CD4-positive, alpha-beta T cell treated with Interferon gamma for 1 hour (primary cell): ENCODE measurements at regions not wholly inside any gene's neighbourhood (a gene's known extent, or its start where the extent isn't known, plus 50 kb on each side); places are given as distances from the start of the nearest gene placed in this dataset.

ENCODE experiments used
- DNase-seq: peaks from one replicate; pipeline ENCODE4 v3.0.0-alpha.2; 2020

- DNase-seq = no peak
Measured at GRCh38 chr6:7042056-7042653, 65.6 kb upstream of the RREB1 start.

GRCh38 chr6:7042654-7043545, 64.9 kb upstream of the RREB1 start:
- DNase-seq = no peak

- DNase-seq = no peak
Measured at GRCh38 chr6:7045331-7045730, 62.4 kb upstream of the RREB1 start.

GRCh38 chr6:7045746-7046145, 62.0 kb upstream of the RREB1 start:
- DNase-seq = no peak

DNA sequence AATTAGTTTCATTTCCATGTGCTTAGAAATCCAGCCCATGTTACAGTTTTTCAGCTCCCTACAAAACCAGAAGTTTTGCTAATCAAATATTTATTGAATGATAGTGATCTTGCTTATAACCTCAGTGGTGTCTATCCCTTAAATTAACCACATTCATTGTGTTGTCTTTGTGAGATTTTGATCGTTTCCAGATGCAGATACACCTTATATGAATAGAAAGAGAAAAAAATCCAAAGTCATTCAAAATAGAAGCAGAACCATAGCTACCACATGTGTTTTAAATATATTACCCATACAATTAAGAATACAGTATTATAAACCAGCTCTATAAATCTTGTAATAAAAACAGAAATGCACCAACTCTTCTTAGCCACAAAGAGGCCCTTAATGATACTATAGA, 60.6 kb upstream of the RREB1 start:
- DNase-seq = no peak

DNA sequence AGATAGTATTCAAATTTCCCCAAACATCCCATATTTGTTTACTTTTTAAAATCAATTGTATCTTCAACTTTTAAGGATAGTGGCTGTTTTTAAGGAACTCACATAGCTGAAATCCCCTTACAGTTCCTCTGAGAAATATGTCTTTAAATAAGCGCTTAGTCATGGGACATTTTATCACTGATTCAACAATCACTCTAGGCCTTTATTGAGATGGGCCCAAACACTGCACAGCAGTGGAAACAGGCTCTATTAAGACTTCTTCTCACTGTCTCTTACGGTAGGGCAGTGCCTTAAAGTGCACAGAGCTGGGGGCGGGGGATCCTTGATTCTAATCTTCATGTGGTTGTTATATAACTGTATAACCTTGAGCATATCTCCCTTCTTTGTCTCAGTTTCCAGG, 59.8 kb upstream of the RREB1 start:
- DNase-seq = no peak

- no peak for DNase-seq
Measured at GRCh38 chr6:7048894-7049293, 58.9 kb upstream of the RREB1 start.

- DNase-seq = no peak
Measured at GRCh38 chr6:7050004-7050403, 57.8 kb upstream of the RREB1 start.

DNA sequence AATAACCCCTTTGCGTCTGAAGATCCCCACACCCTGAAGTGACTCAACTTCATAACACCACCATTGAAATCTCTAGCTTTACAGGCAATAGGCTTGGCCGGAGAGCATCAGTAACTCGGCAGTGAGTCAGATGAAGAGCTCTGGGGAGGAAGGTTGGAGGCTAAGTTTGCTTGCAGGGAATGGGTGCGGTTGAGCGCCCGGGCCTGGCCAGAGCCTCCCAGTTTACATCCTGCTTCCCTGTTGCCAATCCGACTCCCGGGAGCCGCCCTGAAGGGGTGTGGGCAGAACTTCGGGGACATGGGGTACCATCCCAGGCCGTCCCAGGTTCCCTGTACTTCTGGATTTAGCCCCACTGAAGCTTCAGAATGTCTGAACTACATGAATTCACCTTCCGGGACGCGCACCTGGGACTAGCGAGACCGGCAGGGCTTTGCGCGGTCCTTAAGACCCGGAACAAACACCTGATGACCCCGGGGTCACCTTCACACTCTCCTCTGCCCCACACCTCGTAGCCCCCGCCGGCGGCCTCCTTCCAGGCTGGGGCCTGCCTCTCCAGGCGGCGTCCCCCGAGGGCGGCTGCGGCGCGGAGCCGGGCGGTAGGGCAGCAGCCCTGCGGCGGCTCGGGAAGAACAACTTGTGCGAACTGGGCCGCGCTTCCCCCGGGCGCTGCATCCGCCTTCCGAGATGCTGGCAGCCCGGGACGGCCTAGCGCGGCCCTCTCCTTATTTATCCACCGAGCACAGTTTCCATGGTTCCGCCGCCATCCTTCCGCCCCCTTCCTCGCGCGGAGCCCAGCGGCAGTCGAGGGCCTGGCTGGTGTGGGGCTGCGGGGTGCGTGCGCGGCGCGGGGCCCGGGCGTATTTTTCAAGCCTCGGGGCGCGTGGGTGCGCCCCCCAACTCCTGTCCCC, 56.6 kb upstream of the RREB1 start:
- DNase-seq = peak; percentile 15

DNA sequence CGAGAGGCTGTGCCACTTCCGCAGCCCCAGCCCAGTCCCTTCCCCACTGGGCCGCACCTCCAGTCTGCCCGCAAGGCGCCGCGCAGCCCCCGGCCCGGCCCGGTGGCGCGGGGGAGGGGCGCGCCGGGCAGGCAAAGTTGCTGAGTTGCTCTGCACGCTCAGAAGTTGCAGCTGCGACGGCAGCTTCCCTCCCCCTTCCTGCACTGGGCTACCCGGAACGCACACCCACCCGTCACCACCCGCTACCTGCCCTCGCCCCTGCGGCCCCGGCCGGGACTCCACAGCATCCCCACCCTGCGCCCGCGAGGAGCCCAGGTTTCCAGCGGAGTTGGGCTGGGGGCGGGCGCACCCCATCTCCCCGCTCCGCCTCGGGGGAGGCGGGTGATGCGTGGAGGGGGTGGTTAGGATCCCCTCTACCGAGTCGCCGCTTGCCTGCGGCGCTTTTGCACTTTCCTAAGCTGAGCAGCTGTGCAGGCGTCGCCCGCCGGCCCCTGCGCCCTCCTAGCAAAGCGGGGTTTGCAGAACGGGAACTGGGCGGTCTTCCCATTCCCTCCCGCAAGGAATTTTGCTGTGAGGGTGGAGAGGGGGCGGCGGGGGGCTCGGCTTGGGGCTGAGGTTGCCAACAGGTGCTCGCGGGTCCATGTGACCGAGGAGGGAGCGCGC, 55.9 kb upstream of the RREB1 start:
- peak; percentile 26 for DNase-seq

- DNase-seq = no peak
Measured at GRCh38 chr6:7052443-7053011, 55.2 kb upstream of the RREB1 start.

DNA sequence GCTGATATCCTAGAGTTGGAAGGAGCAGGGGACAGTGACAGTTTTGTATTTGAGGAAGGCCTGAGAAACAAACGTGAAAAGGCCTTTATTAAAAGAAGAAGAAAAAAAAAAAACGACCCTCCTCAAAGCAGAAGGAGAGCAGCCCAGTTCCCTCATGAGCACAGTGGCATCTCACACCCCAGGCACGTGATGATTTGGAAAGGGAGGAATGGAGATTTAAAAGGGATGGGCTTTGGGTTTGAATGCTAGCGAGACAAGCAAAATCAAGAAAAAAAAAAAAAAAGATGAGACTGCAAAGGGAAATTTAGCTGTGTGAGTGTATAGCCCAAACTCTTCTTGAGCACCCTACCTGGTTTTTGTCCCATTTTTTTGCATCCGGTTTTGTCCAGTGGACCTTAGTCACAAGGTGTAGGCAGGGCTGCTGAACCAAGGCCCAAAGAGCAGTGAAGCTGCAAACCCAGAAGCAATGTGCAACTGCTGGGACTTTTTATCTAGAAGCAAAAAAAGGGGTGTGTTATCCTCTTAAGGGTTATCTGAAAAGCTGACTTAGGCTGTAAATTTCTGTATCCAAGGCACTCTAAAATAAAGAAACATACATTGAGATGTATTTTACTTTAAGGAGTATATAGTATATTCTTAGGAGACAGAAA, 54.5 kb upstream of the RREB1 start:
- DNase-seq = no peak
